ENCODE measurements at regions not wholly inside any gene's neighbourhood (a gene's known extent, or its start where the extent isn't known, plus 50 kb on each side); places are given as distances from the start of the nearest gene placed in this dataset.

DNA sequence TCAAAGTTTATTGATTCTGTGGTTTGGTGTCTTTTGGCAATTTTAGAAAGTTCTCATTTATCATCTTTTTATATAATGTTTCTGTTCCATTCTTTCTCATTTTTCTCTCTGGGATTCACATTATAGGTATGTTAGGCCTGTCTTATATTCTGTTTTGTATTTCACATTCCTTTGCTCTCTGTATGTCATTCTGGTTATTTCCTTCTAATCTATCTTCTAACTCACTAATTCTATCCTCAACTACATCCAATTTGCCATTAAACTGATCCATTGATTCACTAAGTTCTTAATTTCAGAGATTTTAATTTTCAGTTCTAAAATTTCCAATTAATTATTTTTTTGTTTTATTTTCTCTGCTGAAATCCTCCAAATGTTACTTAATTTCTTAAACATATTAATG, 234.8 kb downstream of the FOXD2 start:
- DNase-seq: no peak

DNA sequence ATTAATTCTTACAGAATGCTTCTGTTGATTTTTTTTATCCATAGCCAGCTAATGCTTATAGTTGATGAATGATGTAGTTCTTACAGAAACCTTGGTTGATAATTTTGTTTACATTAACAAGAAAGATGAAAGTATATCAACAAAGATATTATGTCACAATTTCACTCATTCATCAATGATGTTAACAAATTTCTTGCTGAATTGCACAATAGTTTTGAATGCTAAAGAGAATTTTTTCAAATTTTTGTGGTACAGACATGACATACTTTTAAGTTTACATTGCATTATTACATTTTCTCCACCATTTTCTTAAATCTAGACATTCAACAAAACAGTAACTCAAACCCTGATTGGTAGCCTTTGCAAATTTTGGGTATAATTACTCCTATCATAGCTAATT, 236.3 kb downstream of the FOXD2 start:
- DNase-seq: no peak

DNA sequence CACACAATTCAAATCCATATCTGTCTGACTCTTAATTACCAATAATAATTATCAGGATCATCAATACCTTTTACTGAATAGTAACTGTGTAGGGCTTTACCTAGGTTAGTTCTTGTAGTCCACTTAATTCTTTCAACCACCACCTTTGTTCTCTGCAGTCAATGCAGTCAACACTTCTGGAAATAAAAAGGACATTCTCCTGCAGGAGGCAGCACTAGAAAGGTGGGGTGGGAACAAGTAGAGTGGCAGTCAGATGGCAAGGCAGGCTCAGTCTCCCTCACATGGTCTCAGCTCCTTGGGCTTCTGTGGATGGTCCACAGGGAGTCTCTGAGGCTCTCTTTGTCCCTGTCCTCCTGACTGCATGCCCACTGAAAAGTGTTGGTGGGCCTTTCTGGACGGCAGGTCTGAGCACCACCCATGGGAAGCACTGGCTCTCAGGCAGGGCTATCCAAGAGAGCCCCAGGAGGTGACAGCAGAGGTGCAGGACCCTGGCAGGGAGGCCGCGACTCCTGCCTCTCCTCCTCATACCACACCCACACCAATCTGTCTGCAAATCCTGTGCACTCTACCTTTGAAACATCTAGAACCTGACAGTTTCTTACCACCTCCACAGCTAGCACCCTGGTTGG, 237.3 kb downstream of the FOXD2 start:
- DNase-seq: no peak

DNA sequence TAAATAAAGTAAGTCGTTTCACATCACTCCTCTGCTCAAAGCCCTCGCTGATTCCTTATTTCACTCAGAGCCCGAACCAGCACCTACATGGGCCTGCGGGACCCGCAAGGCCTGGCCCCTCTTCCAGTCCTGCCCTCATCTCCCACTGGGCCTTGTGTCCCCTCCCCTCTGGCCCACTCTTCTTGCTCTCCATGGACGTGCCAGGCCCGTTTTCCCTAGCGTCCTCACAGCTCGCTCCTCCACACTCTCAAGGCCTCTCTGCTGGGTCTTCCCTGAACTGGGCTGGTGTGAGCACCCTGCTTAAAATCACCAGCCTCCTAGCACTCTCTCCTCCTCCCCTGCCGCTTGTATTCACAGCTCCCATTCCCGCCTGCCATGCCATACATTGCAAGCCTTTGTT, 237.9 kb downstream of the FOXD2 start:
- DNase-seq: no peak

DNA sequence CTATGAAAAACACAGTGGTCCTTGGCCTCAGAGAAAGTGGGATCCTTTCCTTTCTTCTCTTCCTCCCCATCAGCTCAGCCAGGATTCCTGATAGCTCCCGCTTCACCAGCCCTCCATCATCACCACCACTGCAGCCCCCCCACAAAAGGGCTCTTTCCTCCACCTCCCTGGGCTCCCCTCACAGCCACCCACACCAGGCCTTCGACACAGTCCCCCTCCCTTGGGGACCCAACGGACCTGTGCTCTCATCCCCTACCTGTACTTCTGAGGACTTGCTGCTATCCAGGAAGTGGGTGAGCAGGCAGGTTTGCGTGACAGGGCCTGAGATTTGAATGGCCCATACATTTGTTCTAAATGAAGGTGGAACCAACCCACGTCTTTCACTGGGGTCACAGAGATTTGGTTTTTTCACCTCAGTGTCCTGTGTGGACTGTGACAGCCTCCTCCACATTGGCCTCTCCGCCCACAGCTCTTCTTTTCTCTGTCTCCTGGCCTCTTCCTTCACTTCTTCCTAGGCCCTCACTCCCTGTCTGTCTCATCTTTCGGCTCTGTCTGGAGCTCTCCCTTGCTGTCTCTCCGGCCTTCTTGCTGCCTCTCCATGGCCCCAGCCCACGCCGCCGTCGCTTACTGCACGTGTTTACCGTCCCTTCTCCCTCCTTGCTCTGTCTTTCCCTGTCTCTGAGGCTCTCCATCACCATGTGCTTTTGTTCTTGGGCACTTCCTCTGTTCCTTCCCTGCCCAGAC, 238.6 kb downstream of the FOXD2 start:
- no peak for DNase-seq

DNA sequence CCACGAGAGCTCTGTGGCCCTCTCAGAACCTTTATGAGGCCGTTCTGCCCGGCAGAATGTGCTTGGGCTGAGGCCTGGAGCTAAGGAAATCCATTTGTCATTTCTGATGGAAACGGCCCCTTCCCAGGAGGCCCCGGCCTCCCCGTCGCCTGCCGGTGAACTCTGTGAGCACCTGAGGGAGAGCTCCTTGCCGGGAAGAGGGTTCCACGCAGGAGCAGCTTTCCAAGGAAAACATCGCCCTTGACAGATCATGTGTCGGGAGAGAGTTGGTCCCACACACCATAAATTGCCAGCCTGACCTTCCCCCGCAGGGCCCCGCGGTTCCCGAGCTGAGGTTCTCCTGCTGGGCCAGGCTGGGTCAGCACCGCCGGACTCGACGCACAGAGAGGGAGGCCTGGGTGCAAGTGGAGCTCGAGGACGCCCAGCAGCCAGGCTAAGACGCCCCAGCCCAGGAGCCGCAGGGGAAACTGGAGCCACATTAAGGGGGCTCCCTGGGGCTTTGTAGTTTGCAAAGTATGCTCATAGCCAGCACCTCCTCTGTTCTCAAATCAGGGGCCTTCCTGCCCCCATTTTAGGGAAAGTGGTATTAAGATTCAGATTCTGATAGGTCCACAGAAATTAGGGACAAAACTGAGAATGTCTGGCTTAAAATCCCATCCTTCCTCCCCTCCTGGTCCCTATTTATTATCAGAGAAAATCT, 239.5 kb downstream of the FOXD2 start:
- no peak for DNase-seq

DNA sequence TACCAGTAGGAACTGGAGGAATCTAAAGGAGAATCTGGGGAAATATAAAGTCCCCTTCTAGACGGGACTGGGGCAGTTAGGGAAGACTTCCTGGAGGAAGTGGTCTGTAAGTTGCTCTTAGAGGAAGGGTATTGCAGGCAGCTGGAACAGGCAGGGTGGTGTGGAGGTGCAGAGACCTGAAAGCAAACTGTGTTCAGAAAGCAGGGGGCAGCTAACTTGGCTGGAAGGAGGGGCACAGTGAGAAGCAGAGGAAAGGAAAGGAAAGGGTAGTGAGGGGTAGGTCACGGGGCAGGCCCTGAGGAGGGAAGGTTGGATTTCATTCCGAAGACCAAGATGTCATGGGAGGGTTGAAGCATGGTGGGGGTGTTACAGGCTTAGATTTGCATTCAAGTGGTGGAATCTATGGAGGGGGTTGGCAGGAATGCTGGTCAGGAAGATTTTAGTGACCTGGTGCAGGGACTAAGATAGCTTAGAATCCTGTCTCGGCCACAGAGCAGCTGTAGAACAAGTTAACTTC, 240.7 kb downstream of the FOXD2 start:
- no peak for DNase-seq

DNA sequence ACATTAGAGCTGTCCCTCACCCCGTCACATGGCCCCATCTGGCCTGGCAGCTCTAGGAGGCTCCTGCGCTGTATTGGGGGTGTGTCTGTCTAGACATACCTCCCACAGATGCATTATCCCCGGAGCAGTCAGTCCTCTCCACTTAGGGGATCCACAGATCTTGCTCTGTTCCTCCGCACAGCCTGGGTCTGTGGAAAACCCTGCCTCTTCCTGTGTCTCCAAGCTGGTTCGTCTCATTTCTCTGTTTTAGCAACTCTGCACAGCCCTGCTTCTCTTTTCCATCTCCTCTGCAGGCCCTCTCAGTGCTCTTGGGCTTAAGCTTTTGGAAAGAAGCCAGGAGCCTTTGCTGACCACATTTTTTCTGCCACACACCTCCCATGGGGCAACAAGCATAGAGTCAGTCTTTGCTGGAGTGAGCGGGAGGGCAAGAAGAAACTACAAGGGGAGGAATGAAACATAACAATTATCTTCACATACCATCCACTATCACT, 241.5 kb downstream of the FOXD2 start:
- no peak for DNase-seq

DNA sequence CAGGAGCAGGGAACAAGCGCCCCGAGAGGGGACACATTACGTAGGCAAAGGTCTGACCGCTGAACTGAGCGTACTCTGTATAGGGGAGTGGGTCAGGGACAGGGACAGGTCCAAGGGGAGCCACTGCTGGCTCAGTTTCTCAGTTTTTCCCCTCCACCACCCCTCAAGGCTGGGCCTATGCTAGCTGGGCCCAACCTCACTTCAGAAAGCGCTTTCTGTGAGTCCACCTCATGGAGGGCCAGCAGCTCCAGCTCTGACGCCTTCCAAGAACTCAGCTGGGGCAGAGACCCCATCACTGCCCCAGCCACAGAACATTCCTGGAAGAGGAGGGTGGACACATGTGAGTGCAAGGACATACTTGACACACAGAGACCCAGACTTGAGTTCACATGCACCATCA, 242.0 kb downstream of the FOXD2 start:
- no peak for DNase-seq

DNA sequence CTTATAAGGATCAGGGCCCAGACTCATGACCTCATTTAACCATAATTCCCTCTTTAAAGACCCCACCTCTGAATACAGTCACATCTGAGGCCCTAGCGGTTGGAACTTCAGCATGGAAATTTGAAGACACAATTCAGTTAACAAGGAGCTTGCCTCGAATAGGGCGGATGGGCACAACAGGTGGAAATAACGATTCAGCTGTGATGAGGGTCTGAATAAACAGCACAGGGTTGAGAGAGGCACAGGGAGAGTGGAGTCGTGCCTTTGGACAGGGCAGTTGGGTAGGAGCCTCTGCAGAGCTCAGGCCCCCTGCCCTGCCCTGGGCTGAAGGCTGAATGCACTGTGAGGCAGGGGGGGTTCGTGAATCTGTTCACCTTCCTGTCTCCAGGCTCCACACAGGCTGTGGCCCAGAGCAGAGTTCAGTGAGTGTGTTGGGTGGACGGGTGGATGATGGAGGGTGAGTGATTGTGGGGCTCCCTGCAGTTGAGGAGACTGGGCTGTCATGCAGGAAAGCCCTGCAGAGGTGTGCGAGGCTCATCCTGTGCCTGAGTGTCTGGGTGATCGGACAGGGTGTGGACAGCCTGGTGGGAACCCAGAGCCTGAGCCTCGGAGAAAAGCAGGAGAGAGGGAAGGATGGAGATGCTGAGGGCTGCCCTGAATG, 243.1 kb downstream of the FOXD2 start:
- no peak for DNase-seq

DNA sequence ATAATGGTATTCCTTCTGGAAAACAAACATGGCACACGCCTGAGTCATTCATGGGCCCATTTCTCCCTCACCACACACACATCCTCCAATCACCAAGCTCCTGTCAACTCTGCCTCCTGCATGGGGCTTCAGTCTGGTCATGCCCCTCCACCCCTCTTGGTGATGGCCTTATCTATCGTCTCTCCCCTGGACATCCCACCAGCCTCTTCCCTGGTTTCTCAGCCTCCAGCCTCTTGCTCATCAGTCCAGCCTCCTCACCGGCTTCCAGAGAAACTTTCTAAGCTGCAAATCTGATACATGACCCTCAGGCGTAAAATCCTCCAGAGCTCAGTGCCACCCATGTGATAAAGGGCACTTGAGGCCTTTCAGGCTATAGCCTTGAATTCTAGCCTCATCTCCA, 243.9 kb downstream of the FOXD2 start:
- DNase-seq: no peak

DNA sequence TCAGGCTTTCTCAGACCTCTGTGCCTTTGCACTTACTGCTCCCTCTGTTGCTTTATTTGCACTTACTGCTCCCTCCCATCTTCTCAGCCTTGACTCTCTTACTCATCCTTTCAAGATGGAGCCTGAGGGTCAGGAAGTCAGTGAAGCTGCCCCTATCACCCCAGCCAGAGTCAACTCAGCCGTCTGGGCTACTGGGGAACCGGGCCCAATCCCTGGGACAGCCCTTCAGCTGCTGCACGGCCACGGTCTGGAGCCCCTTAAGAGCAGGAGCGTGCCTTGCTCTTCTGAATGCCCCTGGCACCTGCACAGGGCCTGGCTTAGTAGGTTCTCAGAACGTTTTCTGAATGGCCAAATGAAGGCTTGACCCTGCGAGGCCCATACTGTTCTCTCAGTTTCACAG, 244.4 kb downstream of the FOXD2 start:
- DNase-seq: no peak

DNA sequence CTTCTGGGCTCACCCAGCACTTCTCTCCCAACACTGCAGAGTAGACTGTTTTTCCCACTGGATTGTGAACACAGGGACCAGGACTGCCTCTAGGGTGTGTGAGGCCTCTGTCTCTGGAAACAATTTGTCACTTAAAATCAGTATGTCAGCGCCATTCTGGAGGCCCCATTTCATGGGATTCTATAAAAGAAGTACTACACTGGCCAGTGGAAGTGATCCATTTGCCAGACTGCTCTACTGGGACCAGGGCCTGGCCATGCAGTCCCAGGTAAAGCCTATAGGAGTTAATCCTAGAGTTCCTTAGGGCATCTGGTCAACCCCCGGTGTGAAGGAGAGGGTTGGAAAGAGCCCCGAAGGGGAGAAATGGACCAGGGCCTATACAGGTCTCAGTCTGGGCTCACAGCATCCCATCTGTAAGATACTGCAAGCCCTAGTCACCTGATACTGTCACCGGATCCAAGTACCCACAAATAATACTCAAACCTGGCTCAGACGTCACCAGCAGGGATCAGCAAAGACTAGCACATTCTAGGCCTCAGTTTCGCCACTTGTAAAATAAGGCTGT, 245.0 kb downstream of the FOXD2 start:
- DNase-seq: no peak

DNA sequence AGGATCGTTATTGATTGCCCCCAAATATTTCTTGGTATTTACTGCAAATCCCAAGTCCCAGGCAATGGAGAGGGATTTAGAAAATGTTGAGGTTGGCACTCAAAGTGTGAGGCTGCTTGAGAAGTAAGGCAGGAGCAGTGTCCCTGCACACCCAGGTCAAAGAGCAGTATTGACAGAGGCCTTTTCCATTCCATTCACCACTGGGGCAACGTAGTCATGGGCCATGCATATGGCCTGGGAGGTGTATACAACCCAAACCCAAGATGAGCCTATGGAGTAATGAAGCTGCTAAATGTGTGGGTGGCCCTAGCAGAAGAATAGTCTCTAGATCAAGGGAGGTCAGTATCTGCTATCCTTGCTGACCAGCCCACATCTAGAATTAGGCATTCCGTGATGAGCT, 245.6 kb downstream of the FOXD2 start:
- DNase-seq: no peak

DNA sequence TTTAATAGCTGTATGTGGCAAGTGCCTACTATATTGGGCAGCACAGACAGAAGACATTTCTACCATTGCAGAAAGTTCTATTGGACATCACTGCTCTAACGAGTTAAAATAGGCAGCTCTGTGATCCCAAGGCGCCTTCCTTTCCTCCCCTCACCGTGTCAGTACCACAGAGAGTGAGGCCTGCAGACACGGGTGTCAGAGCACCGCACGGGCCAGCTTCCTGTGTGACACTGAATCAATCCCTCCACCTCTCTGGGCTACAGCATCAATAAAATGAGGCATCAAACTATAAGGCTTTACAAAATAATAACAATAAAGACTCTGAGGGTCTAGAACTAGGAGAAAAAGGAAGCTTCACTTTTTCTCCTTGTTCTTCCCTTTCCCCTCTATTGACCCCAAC, 246.7 kb downstream of the FOXD2 start:
- DNase-seq: no peak

DNA sequence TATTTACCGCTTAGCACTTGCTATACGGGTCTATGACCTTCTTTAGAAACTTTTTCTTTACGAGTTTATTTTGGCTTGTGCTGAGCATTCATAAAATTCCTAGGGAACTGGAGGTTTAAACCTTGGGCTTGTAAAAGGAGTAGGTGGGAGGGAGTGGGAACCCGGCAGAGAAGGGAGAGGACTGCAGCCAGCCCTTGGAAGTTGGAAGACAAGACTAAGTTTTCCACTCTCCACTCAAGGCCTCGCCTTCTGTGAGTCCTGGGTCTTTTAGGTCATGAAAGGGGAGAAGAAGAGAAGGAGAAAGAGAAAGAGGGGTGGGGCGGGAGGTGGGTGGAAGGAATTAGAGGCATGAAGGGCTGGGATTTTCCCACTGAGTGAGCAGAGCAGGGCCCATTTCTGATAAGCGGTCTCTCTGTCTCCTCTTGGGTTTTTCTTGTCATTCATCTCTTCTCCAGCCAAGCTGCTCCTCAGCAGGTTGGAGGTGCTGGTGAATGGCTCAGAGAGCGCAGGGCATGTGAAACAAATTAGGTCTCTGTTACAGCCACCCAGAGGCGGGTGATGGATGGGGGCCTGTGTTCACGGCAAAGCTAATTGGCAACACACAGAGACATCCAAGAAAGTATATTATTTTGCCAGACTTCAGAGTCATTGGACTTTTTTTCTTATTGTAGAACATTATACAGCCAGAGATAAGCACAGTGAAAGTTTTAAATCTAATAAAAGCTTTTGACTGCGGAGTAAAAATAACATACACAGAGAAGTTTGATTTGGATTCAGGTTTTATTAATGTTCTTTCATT, 247.3 kb downstream of the FOXD2 start:
- DNase-seq: no peak

DNA sequence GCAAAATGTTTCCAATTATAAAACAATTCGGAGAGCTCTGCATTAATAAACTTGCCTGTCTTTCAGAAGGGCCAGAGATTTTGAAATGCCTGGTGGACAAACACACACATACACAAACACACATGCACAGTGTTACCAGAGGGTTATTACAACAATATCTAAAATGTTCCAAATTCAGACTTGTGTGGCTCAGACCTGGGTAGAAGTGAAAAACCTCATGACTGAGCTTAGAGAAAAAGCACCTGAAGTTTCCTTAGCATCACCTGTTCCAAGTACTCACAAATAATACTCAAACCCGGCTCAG, 247.9 kb downstream of the FOXD2 start:
- no peak for DNase-seq

DNA sequence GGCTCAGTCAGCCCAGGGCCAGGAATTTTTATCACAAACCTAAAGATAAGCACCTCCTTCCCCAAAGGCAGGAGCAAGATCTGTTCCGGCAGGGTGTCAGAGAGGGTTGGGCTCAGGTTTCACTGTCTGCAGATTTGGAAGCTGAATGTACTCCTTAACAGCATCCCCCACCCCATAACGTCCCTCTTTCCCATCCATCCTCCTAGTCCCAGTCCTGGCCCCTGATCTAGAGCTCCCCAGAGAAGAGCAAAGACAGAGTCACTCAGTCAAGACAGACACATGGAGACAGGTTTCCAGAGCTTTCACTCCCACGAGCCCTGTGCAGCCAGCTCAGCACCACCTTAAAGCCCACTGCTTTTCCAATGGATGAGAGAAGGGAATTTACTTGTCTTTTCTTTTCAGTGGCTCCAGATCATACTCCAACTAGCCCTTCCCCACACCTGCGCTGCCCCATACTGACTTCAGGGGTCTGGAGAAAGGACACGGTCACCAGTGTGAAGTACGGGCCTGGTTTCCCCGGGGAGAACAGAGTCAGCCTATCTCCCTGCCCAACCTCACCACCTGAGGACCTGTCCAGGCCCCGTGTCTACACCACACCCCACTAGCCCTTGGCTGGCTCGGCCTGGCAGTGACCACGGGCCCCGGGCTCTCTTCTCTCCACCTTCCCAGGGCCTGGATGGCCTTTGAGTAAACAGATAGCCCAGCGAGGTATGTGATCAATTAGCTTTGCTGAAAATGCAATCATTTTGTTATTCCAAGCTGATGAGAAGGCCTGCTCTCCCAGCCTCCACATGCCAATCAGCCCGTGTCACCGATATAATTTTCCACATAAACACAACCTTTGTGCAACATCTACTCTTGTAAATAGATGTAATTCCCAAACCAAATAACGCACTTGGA, 249.1 kb downstream of the FOXD2 start:
- no peak for DNase-seq

DNA sequence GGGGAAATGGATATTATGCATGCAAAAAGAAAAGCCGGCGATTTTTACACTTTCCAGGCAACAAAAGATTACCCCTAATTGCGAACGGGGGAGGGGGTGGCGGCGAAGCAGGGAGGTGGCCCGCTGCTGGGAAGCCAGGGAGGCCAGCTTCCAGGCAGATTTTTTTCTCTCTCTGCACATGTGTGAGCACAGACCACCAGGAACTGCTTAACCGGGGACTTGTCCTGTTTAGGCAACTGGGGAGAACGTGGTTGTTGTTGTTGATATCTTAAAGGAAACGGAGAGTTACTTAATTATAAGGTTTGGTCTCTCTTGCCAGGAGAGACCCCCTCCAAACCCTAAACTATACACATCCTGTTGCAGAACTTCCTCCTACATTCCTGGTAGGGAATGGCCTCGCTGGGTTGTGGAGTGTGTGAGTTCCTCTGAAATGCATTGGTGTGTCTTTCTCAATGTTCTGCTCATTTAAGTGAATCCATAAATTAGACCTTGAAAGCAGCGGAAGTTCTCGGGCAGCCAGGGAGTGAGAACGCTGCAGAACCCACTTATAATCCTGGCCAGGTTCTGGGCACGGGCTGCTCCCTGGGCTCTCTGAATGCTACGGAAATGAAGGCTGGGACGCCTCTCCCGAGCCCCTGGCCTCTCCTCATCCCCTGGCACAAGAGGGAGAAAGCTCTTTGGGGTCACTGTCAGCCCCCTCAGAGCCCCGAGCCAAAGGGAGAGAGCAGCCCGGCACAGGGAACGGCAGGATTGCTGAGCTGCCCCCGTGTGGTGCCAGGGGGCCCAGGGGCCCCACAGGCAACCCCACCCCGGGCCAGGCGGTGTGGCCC, 250.0 kb downstream of the FOXD2 start:
- DNase-seq: no peak

All from NCI-H748 treated with DMSO at 0.1 percent for 48 hours (cell line).